ENCODE measurements at regions not wholly inside any gene's neighbourhood (a gene's known extent, or its start where the extent isn't known, plus 50 kb on each side); places are given as distances from the start of the nearest gene placed in this dataset.

DNA sequence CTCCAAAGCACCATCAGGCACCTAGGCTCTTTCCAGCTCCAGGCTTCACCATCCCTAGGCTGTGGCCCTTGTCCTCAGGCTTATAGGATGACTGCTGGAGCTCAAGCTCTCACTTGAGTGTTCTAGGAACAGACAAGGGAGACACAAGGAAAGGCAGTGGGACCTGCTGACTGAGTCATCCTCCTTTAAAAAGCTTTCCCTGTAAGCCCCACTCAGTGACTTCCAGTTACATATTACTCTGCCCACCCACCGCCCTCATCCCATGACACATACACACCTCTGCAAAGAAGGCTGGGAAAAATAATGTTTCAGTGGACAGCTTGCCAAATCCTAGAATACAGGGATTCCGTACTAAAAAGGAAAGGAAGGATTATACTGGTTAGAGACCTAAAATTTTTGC, 154.2 kb upstream of the ZNF366 start:
- DNase-seq (ENCODE audit: low read depth): no peak
- TF ChIP-seq, protein P1, sequence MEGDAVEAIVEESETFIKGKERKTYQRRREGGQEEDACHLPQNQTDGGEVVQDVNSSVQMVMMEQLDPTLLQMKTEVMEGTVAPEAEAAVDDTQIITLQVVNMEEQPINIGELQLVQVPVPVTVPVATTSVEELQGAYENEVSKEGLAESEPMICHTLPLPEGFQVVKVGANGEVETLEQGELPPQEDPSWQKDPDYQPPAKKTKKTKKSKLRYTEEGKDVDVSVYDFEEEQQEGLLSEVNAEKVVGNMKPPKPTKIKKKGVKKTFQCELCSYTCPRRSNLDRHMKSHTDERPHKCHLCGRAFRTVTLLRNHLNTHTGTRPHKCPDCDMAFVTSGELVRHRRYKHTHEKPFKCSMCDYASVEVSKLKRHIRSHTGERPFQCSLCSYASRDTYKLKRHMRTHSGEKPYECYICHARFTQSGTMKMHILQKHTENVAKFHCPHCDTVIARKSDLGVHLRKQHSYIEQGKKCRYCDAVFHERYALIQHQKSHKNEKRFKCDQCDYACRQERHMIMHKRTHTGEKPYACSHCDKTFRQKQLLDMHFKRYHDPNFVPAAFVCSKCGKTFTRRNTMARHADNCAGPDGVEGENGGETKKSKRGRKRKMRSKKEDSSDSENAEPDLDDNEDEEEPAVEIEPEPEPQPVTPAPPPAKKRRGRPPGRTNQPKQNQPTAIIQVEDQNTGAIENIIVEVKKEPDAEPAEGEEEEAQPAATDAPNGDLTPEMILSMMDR (conservative IDR thresholded peaks at IDR 0.05; ENCODE audit: low read depth, low read length): no peak
- no peak overlapping the region for H3K4me3 ChIP-seq (ENCODE audit: low read length)

GRCh38 chr5:72659726-72660125, 152.5 kb upstream of the ZNF366 start:
- TF ChIP-seq, protein P1 (conservative IDR thresholded peaks at IDR 0.05; ENCODE audit: low read depth, low read length): no peak
- DNase-seq (ENCODE audit: low read depth): no peak
- H3K4me3 ChIP-seq (ENCODE audit: low read length): no peak overlapping the region

DNA sequence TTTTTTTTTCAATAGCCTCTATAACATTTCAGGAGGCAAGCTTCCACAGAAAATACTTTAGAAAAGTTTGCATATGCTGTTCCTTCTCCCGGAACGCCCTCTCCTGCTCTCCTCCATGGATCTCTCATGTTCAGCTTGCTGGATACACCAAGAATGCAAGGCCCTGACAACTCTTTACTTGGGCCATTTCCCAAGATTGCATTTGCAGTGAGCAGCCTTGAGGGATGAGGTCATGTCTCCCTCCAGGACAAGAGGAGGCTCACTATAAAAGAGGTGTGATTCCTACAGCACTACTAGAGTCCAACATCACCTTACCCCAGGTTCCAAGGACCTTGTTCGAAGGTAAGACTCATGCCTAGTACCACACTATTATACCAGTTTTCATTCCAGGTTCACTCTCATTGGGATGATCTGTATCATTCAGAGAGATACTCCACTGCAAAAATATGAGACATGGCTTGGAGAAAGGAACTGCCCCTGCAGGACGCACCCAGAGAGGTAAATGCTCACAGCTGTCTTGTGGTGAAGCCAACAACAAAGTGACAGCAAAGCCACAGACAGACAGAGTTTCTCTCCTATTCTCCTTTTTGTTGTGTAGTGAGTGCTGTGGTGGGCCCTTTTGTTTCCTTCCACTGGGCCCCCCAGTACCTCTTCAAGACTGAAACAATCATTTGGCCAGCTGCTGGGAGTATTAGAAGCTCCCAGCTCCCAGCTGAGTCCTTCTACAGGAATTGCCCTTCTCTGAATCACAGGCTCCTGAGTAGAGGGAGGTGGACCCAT, 151.7 kb upstream of the ZNF366 start:
- no peak overlapping the region for H3K4me3 ChIP-seq (ENCODE audit: low read length)
- DNase-seq (ENCODE audit: low read depth): no peak
- TF ChIP-seq, protein P1 (conservative IDR thresholded peaks at IDR 0.05; ENCODE audit: low read depth, low read length): no peak

GRCh38 chr5:72658161-72658560, 151.0 kb upstream of the ZNF366 start:
- DNase-seq (ENCODE audit: low read depth): no peak
- H3K4me3 ChIP-seq (ENCODE audit: low read length): no peak overlapping the region
- TF ChIP-seq, protein P1 (conservative IDR thresholded peaks at IDR 0.05; ENCODE audit: low read depth, low read length): no peak

- TF ChIP-seq, protein P1 (conservative IDR thresholded peaks at IDR 0.05; ENCODE audit: low read depth, low read length): no peak
- no peak overlapping the region for H3K4me3 ChIP-seq (ENCODE audit: low read length)
- no peak for DNase-seq (ENCODE audit: low read depth)
Measured at GRCh38 chr5:72656756-72657513, 149.7 kb upstream of the ZNF366 start.

- TF ChIP-seq, protein P1 (conservative IDR thresholded peaks at IDR 0.05; ENCODE audit: low read depth, low read length): no peak
- no peak for DNase-seq (ENCODE audit: low read depth)
- H3K4me3 ChIP-seq (ENCODE audit: low read length): no peak overlapping the region
Measured at GRCh38 chr5:72656331-72656730, 149.1 kb upstream of the ZNF366 start.
